Breast epithelium (tissue), 4 donors: ENCODE measurements at regions not wholly inside any gene's neighbourhood (a gene's known extent, or its start where the extent isn't known, plus 50 kb on each side); places are given as distances from the start of the nearest gene placed in this dataset.

Experiments
- DNase-seq, 2 donors: peaks; one replicate each; pipeline ENCODE4 v3.0.0-alpha.2; 2019; ENCODE audit warnings: low spot score in 2 of 2
- H3K27ac ChIP-seq, 2 donors: fragments of 200-600 bp; sonication (generic) in 1 of 2; one replicate each; pipeline ENCODE4 v1.5.1; 2016 to 2019; ENCODE audit warnings: mild to moderate bottlenecking in 1 of 2
- H3K27me3 ChIP-seq, 2 donors: fragments of 200-600 bp; sonication (generic) in 1 of 2; one replicate each; pipeline versions ENCODE4 v1.5.1 to v1.6.0; 2017 to 2019; ENCODE audit warnings: control low read depth in 1 of 2, mild to moderate bottlenecking in 1 of 2
- H3K36me3 ChIP-seq: fragments of 200-600 bp; one replicate; pipeline ENCODE4 v1.5.1; 2019
- H3K4me1 ChIP-seq, 2 donors: fragments of 200-600 bp; sonication (generic); one replicate each; pipeline ENCODE4 v1.5.1; 2016 to 2019; ENCODE audit warnings: control low read depth in 1 of 2
- H3K4me3 ChIP-seq, 3 donors: fragments of 200-600 bp; sonication (generic); 1 replicate in 2 of 3; 2 replicates in 1 of 3; pipeline ENCODE4 v1.5.1; 2016 to 2019; ENCODE audit warnings: mild to moderate bottlenecking in 3 of 3, moderate library complexity in 2 of 3
- H3K9me3 ChIP-seq, 2 donors: fragments of 200-600 bp; sonication (generic) in 1 of 2; one replicate each; pipeline ENCODE4 v1.5.1; 2016 to 2019; ENCODE audit warnings: control low read depth in 1 of 2
- POLR2A ChIP-seq: fragments of 450-650 bp; IDR thresholded peaks from one replicate; pipeline ENCODE4 v1.6.1; 2016; ENCODE audit warnings: antibody characterized with exemption, mild to moderate bottlenecking, moderate library complexity
- POLR2AphosphoS5 ChIP-seq, 3 donors: sonication (generic); formaldehyde crosslinking; IDR thresholded peaks; one replicate each; pipeline ENCODE4 v1.6.1; 2017; ENCODE audit warnings: antibody characterized with exemption in 3 of 3
- intact Hi-C: fragments of 100-400 bp; cut with DNase I; formaldehyde crosslinking; loops from one replicate; pipeline ENCODE4 v1.15.1; 2023; ENCODE audit warnings: low total_unique reads
- TF ChIP-seq, protein P1 (sequence below), 3 donors: fragments of 450-650 bp; IDR thresholded peaks; one replicate each; pipeline ENCODE4 v1.5.1; 2016 to 2017; ENCODE audit warnings: antibody characterized with exemption in 3 of 3, mild to moderate bottlenecking in 3 of 3, moderate library complexity in 3 of 3

- Histone ChIP-seq H3K36me3 (no peaks in the 10 kb centered on the region), H3K4me1 (no peaks in the 10 kb centered on the region), H3K9me3 (no peaks in the 10 kb centered on the region), H3K27ac (no peak overlapping the region), H3K4me3 (no peak overlapping the region), H3K27me3 (no peaks in the 10 kb centered on the region)
- TF ChIP-seq POLR2A = no peak
- TF ChIP-seq, protein P1, sequence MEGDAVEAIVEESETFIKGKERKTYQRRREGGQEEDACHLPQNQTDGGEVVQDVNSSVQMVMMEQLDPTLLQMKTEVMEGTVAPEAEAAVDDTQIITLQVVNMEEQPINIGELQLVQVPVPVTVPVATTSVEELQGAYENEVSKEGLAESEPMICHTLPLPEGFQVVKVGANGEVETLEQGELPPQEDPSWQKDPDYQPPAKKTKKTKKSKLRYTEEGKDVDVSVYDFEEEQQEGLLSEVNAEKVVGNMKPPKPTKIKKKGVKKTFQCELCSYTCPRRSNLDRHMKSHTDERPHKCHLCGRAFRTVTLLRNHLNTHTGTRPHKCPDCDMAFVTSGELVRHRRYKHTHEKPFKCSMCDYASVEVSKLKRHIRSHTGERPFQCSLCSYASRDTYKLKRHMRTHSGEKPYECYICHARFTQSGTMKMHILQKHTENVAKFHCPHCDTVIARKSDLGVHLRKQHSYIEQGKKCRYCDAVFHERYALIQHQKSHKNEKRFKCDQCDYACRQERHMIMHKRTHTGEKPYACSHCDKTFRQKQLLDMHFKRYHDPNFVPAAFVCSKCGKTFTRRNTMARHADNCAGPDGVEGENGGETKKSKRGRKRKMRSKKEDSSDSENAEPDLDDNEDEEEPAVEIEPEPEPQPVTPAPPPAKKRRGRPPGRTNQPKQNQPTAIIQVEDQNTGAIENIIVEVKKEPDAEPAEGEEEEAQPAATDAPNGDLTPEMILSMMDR (IDR thresholded peaks at IDR 0.05) = no peak
- no peak for TF ChIP-seq POLR2AphosphoS5 (IDR thresholded peaks at IDR 0.05)
- intact Hi-C loops = no loop called here
- DNase-seq = no peak
These were observed 68.6 kb upstream of the RGL1 start for GRCh38 chr1:183736343-183736742.

DNA sequence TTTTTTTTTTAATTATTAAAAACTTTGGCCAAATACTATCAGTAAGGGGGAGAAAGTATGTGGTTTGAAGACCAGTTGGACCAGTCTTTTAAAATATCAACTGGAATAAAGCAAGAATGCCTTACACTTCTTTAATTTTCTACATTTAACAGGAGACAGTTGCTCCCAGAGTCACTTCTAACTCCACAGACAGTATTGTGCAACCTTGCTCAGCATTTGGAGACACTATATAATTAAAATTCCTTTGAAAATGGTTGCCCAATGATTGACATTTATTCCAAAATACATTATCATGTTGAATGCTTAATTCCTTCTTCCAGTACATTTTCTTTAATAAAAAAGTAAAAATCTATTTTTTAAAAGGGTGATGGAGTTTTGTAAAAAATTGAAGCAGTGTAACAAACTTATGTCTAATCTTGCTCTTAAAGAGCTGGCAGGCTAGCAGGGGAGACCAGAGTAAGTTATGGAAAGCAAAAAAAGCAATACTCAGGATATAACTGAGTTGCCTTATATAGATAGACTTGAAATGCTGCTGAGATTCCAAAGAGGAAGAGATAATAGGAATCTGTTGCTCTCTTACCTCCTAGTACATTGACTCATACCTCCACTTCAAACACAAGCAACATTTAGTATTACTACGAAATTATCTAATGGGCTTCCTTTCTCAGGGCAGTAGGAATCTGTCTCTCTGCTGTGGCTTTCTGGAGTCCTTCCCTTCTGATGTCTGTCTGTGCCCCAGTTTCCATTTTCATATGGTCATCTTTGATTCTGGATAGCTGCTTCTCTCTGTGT is 69.7 kb upstream of the RGL1 start:
- Histone ChIP-seq H3K4me1 (no peaks in the 10 kb centered on the region), H3K9me3 (no peaks in the 10 kb centered on the region), H3K27me3 (no peaks in the 10 kb centered on the region), H3K36me3 (no peaks in the 10 kb centered on the region), H3K27ac (peak overlapping the region in 1 of 2 donors; percentile 67), H3K4me3 (no peak overlapping the region)
- intact Hi-C loops = no loop called here
- no peak for DNase-seq
- TF ChIP-seq POLR2AphosphoS5 (IDR thresholded peaks at IDR 0.05) = no peak
- TF ChIP-seq POLR2A = no peak
- TF ChIP-seq, protein P1 (IDR thresholded peaks at IDR 0.05) = no peak

- intact Hi-C loops = no loop called here
- H3K4me3 ChIP-seq = peak overlapping the region in 1 of 3 donors; percentile 45
- no peaks in the 10 kb centered on the region for H3K36me3 ChIP-seq
- H3K9me3 ChIP-seq = no peaks in the 10 kb centered on the region
- H3K27me3 ChIP-seq = no peaks in the 10 kb centered on the region
- H3K27ac ChIP-seq = peak overlapping the region in 1 of 2 donors; percentile 67
- TF ChIP-seq, protein P1 (IDR thresholded peaks at IDR 0.05) = no peak
- no peak for TF ChIP-seq POLR2A
- TF ChIP-seq POLR2AphosphoS5 (IDR thresholded peaks at IDR 0.05) = no peak
- no peak for DNase-seq
- H3K4me1 ChIP-seq = no peaks in the 10 kb centered on the region
These were observed 70.3 kb upstream of the RGL1 start for GRCh38 chr1:183734543-183735036.

DNA sequence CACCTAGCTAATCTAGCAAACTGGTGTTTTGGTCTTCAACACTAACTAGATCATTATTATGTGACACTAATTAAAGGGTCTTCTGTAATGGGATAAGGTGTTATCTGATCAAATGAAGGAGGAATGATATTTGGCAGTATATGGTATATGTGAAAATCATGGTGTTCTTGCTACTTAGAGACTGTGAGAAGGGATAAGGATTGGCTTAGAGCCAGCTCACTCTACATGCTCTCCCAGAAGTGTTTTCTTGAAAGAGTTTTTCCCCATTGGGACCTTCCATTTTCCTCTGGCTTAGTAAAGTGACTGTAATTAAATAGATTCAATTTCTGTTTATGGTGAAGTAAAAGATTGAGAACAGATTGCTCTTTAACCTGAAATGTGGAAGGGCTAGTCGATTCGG is 71.2 kb upstream of the RGL1 start:
- H3K9me3 ChIP-seq = no peaks in the 10 kb centered on the region
- H3K36me3 ChIP-seq = no peaks in the 10 kb centered on the region
- peak overlapping the region in 1 of 2 donors; percentile 67 for H3K27ac ChIP-seq
- no peak for TF ChIP-seq POLR2AphosphoS5 (IDR thresholded peaks at IDR 0.05)
- no peak for TF ChIP-seq POLR2A
- TF ChIP-seq, protein P1 (IDR thresholded peaks at IDR 0.05) = no peak
- no peak for DNase-seq
- H3K4me1 ChIP-seq = no peaks in the 10 kb centered on the region
- no peaks in the 10 kb centered on the region for H3K27me3 ChIP-seq
- H3K4me3 ChIP-seq = no peak overlapping the region
- intact Hi-C loops = no loop called here

- H3K4me3 ChIP-seq = no peak overlapping the region
- intact Hi-C loops = no loop called here
- no peaks in the 10 kb centered on the region for H3K9me3 ChIP-seq
- no peak for DNase-seq
- H3K4me1 ChIP-seq = no peaks in the 10 kb centered on the region
- H3K36me3 ChIP-seq = no peaks in the 10 kb centered on the region
- no peak overlapping the region for H3K27ac ChIP-seq
- TF ChIP-seq POLR2A = no peak
- TF ChIP-seq, protein P1 (IDR thresholded peaks at IDR 0.05) = no peak
- no peak for TF ChIP-seq POLR2AphosphoS5 (IDR thresholded peaks at IDR 0.05)
- no peaks in the 10 kb centered on the region for H3K27me3 ChIP-seq
These were observed 72.6 kb upstream of the RGL1 start for GRCh38 chr1:183732236-183732880.
